ENCODE measurements at regions not wholly inside any gene's neighbourhood (a gene's known extent, or its start where the extent isn't known, plus 50 kb on each side); places are given as distances from the start of the nearest gene placed in this dataset.
"Not testable (repeated sequence)": the region's sequence is repeated elsewhere in the genome, so short reads cannot be mapped to it uniquely, and the experiment has no call there.

DNA sequence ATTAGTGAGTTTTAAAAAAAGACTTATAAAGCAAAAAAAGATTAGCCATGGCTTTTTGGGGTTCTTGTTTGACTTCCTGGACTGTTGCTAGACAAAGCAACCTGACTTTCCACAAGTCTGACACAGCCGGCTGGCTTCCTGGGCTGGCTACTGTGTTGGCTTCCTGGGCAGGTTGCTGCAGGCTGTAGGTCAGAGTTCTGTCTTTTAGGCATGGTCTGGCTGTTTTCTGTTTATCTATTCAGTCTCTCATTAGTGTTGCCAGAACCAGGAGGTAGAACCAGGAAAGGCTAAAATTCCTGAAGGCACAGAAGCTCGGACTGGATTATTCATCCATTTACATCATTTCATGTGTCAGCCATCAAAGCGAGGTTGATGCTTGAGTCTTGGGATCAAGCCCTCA lies 88.6 kb upstream of the SLC35F3 start:
- H3K36me3 ChIP-seq = no peaks in the 10 kb centered on the region
- DNase-seq (ENCODE audit: low spot score in 2 of 2) = no peak
- 67 to 71% methylated on average over 3 of the region's 3 CpGs for WGBS, 2 donors
- TF ChIP-seq, protein P1, sequence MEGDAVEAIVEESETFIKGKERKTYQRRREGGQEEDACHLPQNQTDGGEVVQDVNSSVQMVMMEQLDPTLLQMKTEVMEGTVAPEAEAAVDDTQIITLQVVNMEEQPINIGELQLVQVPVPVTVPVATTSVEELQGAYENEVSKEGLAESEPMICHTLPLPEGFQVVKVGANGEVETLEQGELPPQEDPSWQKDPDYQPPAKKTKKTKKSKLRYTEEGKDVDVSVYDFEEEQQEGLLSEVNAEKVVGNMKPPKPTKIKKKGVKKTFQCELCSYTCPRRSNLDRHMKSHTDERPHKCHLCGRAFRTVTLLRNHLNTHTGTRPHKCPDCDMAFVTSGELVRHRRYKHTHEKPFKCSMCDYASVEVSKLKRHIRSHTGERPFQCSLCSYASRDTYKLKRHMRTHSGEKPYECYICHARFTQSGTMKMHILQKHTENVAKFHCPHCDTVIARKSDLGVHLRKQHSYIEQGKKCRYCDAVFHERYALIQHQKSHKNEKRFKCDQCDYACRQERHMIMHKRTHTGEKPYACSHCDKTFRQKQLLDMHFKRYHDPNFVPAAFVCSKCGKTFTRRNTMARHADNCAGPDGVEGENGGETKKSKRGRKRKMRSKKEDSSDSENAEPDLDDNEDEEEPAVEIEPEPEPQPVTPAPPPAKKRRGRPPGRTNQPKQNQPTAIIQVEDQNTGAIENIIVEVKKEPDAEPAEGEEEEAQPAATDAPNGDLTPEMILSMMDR (IDR thresholded peaks at IDR 0.05) = no peak
- TF ChIP-seq POLR2A (IDR thresholded peaks at IDR 0.05) (no peak), EP300 (IDR thresholded peaks at IDR 0.05) (no peak)
- H3K9me3 ChIP-seq = no peaks in the 10 kb centered on the region
- no peaks in the 10 kb centered on the region for H3K4me1 ChIP-seq
- H3K27ac ChIP-seq = no peak overlapping the region
- no peaks in the 10 kb centered on the region for H3K27me3 ChIP-seq
- H3K4me3 ChIP-seq = no peak overlapping the region

DNA sequence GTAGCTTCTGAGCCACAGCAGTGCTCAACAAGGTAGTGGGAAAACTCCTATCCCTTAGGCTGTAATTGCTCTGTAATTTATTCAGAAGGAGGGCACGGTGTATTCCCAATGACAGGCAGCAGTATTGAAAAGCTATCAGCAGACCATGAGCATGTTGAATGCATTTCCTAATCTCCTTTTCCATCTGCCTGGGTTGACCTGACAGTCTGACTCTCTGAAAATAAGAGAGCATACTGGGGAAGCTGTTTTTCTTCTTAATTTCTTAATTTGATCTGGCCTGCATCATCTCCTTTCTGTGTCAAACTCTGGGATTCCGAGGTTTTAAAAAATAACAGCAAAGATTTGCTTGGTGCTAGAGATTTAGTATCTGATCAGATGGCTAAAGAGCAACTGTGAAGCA lies 88.1 kb upstream of the SLC35F3 start:
- H3K27ac ChIP-seq = no peak overlapping the region
- H3K4me1 ChIP-seq = no peaks in the 10 kb centered on the region
- no peaks in the 10 kb centered on the region for H3K27me3 ChIP-seq
- H3K4me3 ChIP-seq = no peak overlapping the region
- WGBS, 2 donors = 70 to 77% methylated on average over 2 of the region's 2 CpGs
- no peaks in the 10 kb centered on the region for H3K36me3 ChIP-seq
- DNase-seq (ENCODE audit: low spot score in 2 of 2) = no peak
- no peaks in the 10 kb centered on the region for H3K9me3 ChIP-seq
- TF ChIP-seq EP300 (IDR thresholded peaks at IDR 0.05) (no peak), POLR2A (IDR thresholded peaks at IDR 0.05) (no peak)
- TF ChIP-seq, protein P1 (IDR thresholded peaks at IDR 0.05) = no peak

DNA sequence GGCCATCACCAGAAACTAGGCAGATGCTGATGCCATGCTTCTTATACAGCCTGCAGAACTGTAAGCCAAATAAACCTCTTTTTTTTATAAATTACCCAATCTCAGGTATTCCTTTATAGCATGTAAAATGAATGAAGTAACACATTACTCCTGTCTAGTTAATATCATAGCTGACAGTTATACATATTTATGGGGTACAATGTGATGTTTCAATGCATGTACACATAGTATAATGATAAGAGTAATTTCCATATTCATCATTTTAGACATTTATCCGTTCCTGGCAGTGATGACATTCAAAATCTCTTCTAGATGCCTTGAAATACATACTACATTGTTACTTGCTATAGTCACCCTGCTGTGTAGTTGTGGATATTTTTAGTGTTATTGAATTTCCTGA lies 85.4 kb upstream of the SLC35F3 start:
- TF ChIP-seq EP300 (IDR thresholded peaks at IDR 0.05) (no peak), POLR2A (IDR thresholded peaks at IDR 0.05) (no peak)
- TF ChIP-seq, protein P1 (IDR thresholded peaks at IDR 0.05) = no peak

DNA sequence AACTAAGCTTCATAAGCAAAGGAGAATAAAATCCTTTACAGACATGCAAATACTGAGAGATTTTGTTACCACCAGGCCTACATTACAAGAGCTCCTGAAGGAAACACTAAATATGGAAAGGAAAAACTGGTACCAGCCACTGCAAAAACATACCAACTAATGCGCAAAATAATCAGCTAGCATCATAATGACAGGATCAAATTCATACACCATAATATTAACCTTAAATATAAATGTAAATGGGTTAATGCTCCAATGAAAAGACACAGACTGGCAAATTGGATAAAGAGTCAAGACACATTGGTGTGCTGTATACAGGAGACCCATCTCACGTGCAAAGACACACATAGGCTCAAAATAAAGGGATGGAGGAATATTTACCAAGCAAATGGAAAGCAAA lies 80.3 kb upstream of the SLC35F3 start:
- not testable (repeated sequence) for H3K4me1 ChIP-seq, H3K4me3 ChIP-seq
- WGBS, 2 donors = 83 to 95% methylated on average over 2 of the region's 2 CpGs

More for the DNA sequence above, 85.4 kb upstream of the SLC35F3 start:
- no peaks in the 10 kb centered on the region for H3K4me1 ChIP-seq
- no peak overlapping the region for H3K4me3 ChIP-seq
- no peaks in the 10 kb centered on the region for H3K27me3 ChIP-seq
- peaks cover 0 to 9% (median 0%) of the 10 kb centered on the region in 4 donors for H3K9me3 ChIP-seq
- no peak overlapping the region for H3K27ac ChIP-seq
- DNase-seq (ENCODE audit: low spot score in 2 of 2) = no peak
- WGBS, 2 donors = 52 to 58% methylated on average over 1 of the region's 1 CpG
- H3K36me3 ChIP-seq = no peaks in the 10 kb centered on the region

DNA sequence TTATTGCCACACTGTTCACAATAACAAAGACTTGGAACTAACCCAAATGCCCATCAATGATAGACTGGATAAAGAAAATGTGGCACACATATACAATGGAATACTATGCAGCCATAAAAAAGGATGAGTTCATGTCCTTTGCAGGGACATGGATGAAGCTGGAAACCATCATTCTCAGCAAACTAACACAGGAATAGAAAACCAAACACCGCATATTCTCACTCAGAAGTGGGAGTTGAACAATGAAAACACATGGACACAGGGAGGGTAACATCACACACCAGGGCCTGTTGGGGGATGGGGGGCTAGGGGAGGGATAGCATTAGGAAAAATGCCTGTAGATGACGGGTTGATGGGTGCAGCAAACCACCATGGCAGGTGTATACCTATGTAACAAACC lies 76.5 kb upstream of the SLC35F3 start:
- H3K9me3 ChIP-seq = peaks cover 0 to 33% (median 0%) of the 10 kb centered on the region in 4 donors
- H3K36me3 ChIP-seq; H3K27me3 ChIP-seq; H3K4me1 ChIP-seq; H3K27ac ChIP-seq; DNase-seq (ENCODE audit: low spot score in 2 of 2); H3K4me3 ChIP-seq: not testable (repeated sequence)
- WGBS, 2 donors = 79 to 80% methylated on average over 2 of the region's 2 CpGs

More for the DNA sequence above, 80.3 kb upstream of the SLC35F3 start:
- not testable (repeated sequence) for H3K36me3 ChIP-seq; DNase-seq (ENCODE audit: low spot score in 2 of 2); H3K27me3 ChIP-seq; H3K27ac ChIP-seq
- H3K9me3 ChIP-seq = peaks cover 0 to 24% (median 0%) of the 10 kb centered on the region in 4 donors

DNA sequence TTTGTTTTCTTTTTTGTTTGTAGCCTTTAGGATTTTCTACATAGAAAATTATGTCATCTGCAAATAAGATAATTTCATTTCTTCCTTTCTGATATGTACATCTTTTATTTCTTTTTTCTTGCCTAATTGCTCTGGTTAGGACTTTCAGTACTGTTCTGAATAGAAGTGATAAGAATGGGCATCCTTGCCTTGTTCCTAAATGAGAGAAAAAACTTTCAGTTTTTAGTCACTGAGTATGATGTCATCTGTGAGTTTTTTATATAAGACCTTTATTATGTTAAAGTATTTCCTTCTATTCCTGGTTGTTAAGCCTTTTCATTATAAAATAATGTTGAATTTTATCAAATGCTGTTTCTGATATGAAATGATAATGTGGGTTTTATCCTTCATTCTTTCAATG lies 76.0 kb upstream of the SLC35F3 start:
- Histone ChIP-seq H3K27ac (no peak overlapping the region), H3K36me3 (no peaks in the 10 kb centered on the region), H3K9me3 (peaks cover 0 to 33% (median 0%) of the 10 kb centered on the region in 4 donors), H3K27me3 (no peaks in the 10 kb centered on the region), H3K4me1 (no peaks in the 10 kb centered on the region), H3K4me3 (no peak overlapping the region)
- no peak for DNase-seq (ENCODE audit: low spot score in 2 of 2)
- TF ChIP-seq EP300 (IDR thresholded peaks at IDR 0.05) (no peak), POLR2A (IDR thresholded peaks at IDR 0.05) (no peak)
- TF ChIP-seq, protein P1 (IDR thresholded peaks at IDR 0.05) = no peak
